IMR-90 (cell line): ENCODE measurements at regions not wholly inside any gene's neighbourhood (a gene's known extent, or its start where the extent isn't known, plus 50 kb on each side); places are given as distances from the start of the nearest gene placed in this dataset.

ENCODE experiments used
- ATAC-seq: fragments of 200-7000 bp; cut with Tn5 transposase; 2 replicates; pipeline ENCODE4 v1.9.1; 2020; ENCODE audit warnings: low read depth, mild to moderate bottlenecking, moderate library complexity
- BruUV-seq: library from RNA; stranded (reverse); fragments of 400-500 nt; replicated peaks from 2 replicates; lab custom pipeline; 2021; lab: Mats Ljungman, UMichigan
- CTCF ChIA-PET: fragments of 300-600 bp; formaldehyde crosslinking; extraction: SDS; loops from one replicate; lab custom pipeline; 2021; ENCODE audit warnings: antibody characterized with exemption; lab: Yijun Ruan, JAX
- POLR2A ChIA-PET: fragments of 300-600 bp; sonication (Branson Sonifier 250); formaldehyde crosslinking; loops from one replicate; lab custom pipeline; 2022; ENCODE audit warnings: antibody characterized with exemption; ENCODE audit not compliant: unreplicated experiment; lab: Charles Lee
- DNase-seq: peaks from one replicate; pipeline ENCODE4 v3.0.0; 2013
- H2AFZ ChIP-seq: replicated peaks from 2 replicates; pipeline ENCODE3; 2013; ENCODE audit warnings: low read length, mild to moderate bottlenecking; ENCODE audit not compliant: poor library complexity
- H2AK5ac ChIP-seq: 2 replicates; pipeline ENCODE4 v1.6.1; 2013; ENCODE audit warnings: low read depth, low read length, inconsistent platforms
- H2AK9ac ChIP-seq: replicated peaks from 2 replicates; pipeline ENCODE3; 2013; ENCODE audit warnings: mild to moderate bottlenecking, low read depth, low read length, moderate library complexity; ENCODE audit not compliant: poor library complexity
- H2BK120ac ChIP-seq: 2 replicates; pipeline ENCODE4 v1.6.1; 2013; ENCODE audit warnings: low read depth, low read length, inconsistent platforms
- H2BK15ac ChIP-seq: 3 replicates; pipeline ENCODE4 v1.6.1; 2013; ENCODE audit warnings: low read depth, low read length, inconsistent platforms
- H2BK20ac ChIP-seq: 2 replicates; pipeline ENCODE4 v1.6.1; 2013; ENCODE audit warnings: low read depth, mild to moderate bottlenecking, inconsistent platforms, low read length, moderate library complexity
- H2BK5ac ChIP-seq: 2 replicates; pipeline ENCODE4 v1.6.1; 2013; ENCODE audit warnings: mild to moderate bottlenecking, low read depth, low read length, inconsistent platforms; ENCODE audit not compliant: poor library complexity, severe bottlenecking
- H3K14ac ChIP-seq: replicated peaks from 2 replicates; pipeline ENCODE4 v1.6.1; 2013; ENCODE audit warnings: low read depth, low read length, inconsistent platforms
- H3K18ac ChIP-seq: 2 replicates; pipeline ENCODE4 v1.6.1; 2013; ENCODE audit warnings: low read depth, low read length, control low read depth
- H3K23ac ChIP-seq: 2 replicates; pipeline ENCODE4 v1.6.1; 2013; ENCODE audit warnings: low read depth, low read length, inconsistent platforms
- H3K27ac ChIP-seq: 2 replicates; pipeline ENCODE4 v1.5.1; 2013; ENCODE audit warnings: mild to moderate bottlenecking, control low read depth, low read length; ENCODE audit not compliant: insufficient read depth
- H3K27me3 ChIP-seq: 2 replicates; pipeline ENCODE4 v1.6.1; 2013; ENCODE audit warnings: low read length; ENCODE audit not compliant: control insufficient read depth, insufficient read depth
- H3K36me3 ChIP-seq: 2 replicates; pipeline ENCODE4 v1.6.1; 2013; ENCODE audit warnings: low read length, mixed read lengths; ENCODE audit not compliant: control insufficient read depth, insufficient read depth
- H3K4ac ChIP-seq: 2 replicates; pipeline ENCODE4 v1.6.1; 2013; ENCODE audit warnings: low read depth, low read length, inconsistent platforms
- H3K4me1 ChIP-seq: 2 replicates; pipeline ENCODE4 v1.6.1; 2013; ENCODE audit warnings: low read length, mixed read lengths; ENCODE audit not compliant: control insufficient read depth, insufficient read depth
- H3K4me2 ChIP-seq: 2 replicates; pipeline ENCODE4 v1.6.1; 2013; ENCODE audit warnings: low read depth, mild to moderate bottlenecking, control low read depth, low read length, moderate library complexity
- H3K4me3 ChIP-seq: 2 replicates; pipeline ENCODE4 v1.5.1; 2013; ENCODE audit warnings: low read depth, mild to moderate bottlenecking, control low read depth, low read length, moderate library complexity; ENCODE audit not compliant: insufficient read depth
- H3K56ac ChIP-seq: 2 replicates; pipeline ENCODE4 v1.6.1; 2013; ENCODE audit warnings: low read length, inconsistent platforms; ENCODE audit not compliant: insufficient read depth; ENCODE audit errors: extremely low read depth
- H3K79me1 ChIP-seq, 2 experiments: 2 replicates each; pipeline ENCODE4 v1.6.1; 2013; ENCODE audit warnings: low read length in 2 of 2, inconsistent platforms in 1 of 2, low read depth in 1 of 2
- H3K9ac ChIP-seq: 2 replicates; pipeline ENCODE4 v1.6.1; 2013; ENCODE audit warnings: low read depth, low read length, control low read depth
- H3K9me1 ChIP-seq: 2 replicates; pipeline ENCODE4 v1.6.1; 2013; ENCODE audit warnings: low read length, inconsistent platforms; ENCODE audit not compliant: insufficient read depth
- H3K9me3 ChIP-seq: 2 replicates; pipeline ENCODE4 v1.6.1; 2013; ENCODE audit warnings: low read length; ENCODE audit not compliant: control insufficient read depth, insufficient read depth
- H4K20me1 ChIP-seq: 2 replicates; pipeline ENCODE4 v1.6.1; 2013; ENCODE audit warnings: low read length, inconsistent platforms; ENCODE audit not compliant: insufficient read depth
- H4K5ac ChIP-seq: 2 replicates; pipeline ENCODE4 v1.6.1; 2013; ENCODE audit warnings: mild to moderate bottlenecking, low read depth, low read length, control low read depth
- H4K8ac ChIP-seq, 2 experiments: 2 replicates each; pipeline ENCODE4 v1.6.1; 2013; ENCODE audit warnings: low read depth in 2 of 2, low read length in 2 of 2, control low read depth in 1 of 2, inconsistent platforms in 1 of 2
- H4K91ac ChIP-seq: 2 replicates; pipeline ENCODE4 v1.6.1; 2013; ENCODE audit warnings: low read depth, low read length, inconsistent platforms; ENCODE audit not compliant: insufficient read depth
- MAFK ChIP-seq: IDR thresholded peaks from 2 replicates; pipeline ENCODE4 v1.6.1; 2012; ENCODE audit warnings: low read depth, low read length, improper control_type of control experiment
- NFE2L2 ChIP-seq: fragments of 150-350 bp; IDR thresholded peaks from 2 replicates; pipeline ENCODE4 v1.6.1; 2016; ENCODE audit warnings: low read depth, mild to moderate bottlenecking, low read length
- WGBS, 2 experiments: methylation state at CpG; one replicate each; pipeline versions ENCODE4 v1.1.5 to v1.1.7; 2013; ENCODE audit warnings: missing lambda C conversion rate in 2 of 2; ENCODE audit not compliant: insufficient read length in 1 of 2; ENCODE audit errors: extremely low coverage in 2 of 2; 5-methylcytosine and 5-hydroxymethylcytosine counted together
- dilution Hi-C: fragments of 300-500 bp; cut with HindIII; formaldehyde crosslinking; loops from one replicate; pipeline ENCODE4 v1.14.3; 2018; ENCODE audit warnings: low sequenced_read_pairs; ENCODE audit not compliant: unreplicated experiment
- in situ Hi-C: fragments of 300-500 bp; cut with MboI; formaldehyde crosslinking; loops from 3 replicates; pipeline ENCODE4 v1.14.3; 2019; ENCODE audit warnings: low sequenced_read_pairs, inconsistent platforms, mixed read lengths
- intact Hi-C: fragments of 100-400 bp; cut with micrococcal nuclease; formaldehyde crosslinking; loops from 2 replicates; pipeline ENCODE4 v1.10.0; 2022

DNA sequence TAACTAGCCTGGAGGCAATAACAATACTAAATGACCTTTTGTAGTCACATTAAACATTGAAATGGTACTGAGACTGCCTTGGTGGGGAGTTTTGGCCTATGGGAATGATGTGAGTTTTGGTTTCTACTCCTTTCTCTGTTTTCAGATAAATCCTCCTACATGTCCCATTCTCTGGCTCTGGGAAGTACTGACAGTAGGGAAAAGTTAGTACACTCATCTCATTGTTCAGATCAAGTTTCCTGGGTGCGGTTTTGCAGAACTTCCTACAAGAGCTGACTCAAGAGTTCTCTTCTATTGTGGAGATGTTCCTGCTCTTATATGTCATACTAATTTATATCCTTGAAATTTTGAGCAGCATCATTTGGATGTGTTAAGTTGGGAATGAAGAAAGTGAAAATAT is 74.2 kb upstream of the MACF1 start:
- Histone ChIP-seq H3K9me1 (peaks cover 29% of the 10 kb centered on the region), H2AK9ac (no peak overlapping the region), H4K20me1 (peaks cover 41% of the 10 kb centered on the region), H3K18ac (peak overlapping the region; percentile 68; the same call in 1 of the 2 replicates), H4K8ac (peak overlapping the region in 1 of 2 experiments; percentile 41; a peak in 1 of 4 replicates), H2BK5ac (peak overlapping the region; percentile 25), H3K79me1 (peaks cover 27 to 78% of the 10 kb centered on the region in 2 experiments), H3K27me3 (no peaks in the 10 kb centered on the region), H3K14ac (no peak overlapping the region), H3K23ac (peak overlapping the region; percentile 54; the same call in 1 of the 2 replicates), H3K4me1 (peaks cover 32% of the 10 kb centered on the region), H3K4me3 (no peak overlapping the region), H3K36me3 (peaks cover 4% of the 10 kb centered on the region; the same call in 1 of the 2 replicates), H2AFZ (no peak overlapping the region), H2BK120ac (0 out of 2 replicates have a peak overlapping the region, but pooled peaks have one; percentile 9), H4K5ac (peak overlapping the region; percentile 49; the same call in 1 of the 2 replicates), H2BK15ac (no peak overlapping the region), H3K9ac (no peak overlapping the region), H2AK5ac (no peak overlapping the region), H3K27ac (no peak overlapping the region), H3K9me3 (no peaks in the 10 kb centered on the region), H3K4ac (peak overlapping the region; percentile 3; the same call in 1 of the 2 replicates), H4K91ac (no peak overlapping the region), H2BK20ac (no peak overlapping the region), H3K4me2 (peak overlapping the region; percentile 73; the same call in 1 of the 2 replicates), H3K56ac (no peak overlapping the region)
- no TSS peak for BruUV-seq
- dilution Hi-C loops = no loop called here
- no CpG with 5 or more reads among the region's 1 CpG for WGBS, 2 experiments
- peak; percentile 87 for DNase-seq
- ChIA-PET POLR2A (no interaction called here), CTCF (interaction anchor here (0.6 to 1.0 kb wide), 3 partner anchors 46 to 74 kb away, joined by 3 to 4 read pairs (median 3); partner anchors contain the start of gene MACF1)
- intact Hi-C loops = loop anchor here (10.0 kb wide), 1 partner anchor 124 kb away; no protein-coding TSS in a partner anchor
- in situ Hi-C loops = no loop called here
- ATAC-seq = peak; percentile 32; the same call in 1 of the 2 replicates
- TF ChIP-seq MAFK = peak; percentile 30; the same call in 1 of the 2 replicates
- no peak for TF ChIP-seq NFE2L2
